Stimulated activated CD8-positive, alpha-beta memory T cell treated with anti-CD3 and anti-CD28 coated beads, Interleukin-15, amount 100 ng/mL, for 48 hours (primary cell): ENCODE measurements at regions not wholly inside any gene's neighbourhood (a gene's known extent, or its start where the extent isn't known, plus 50 kb on each side); places are given as distances from the start of the nearest gene placed in this dataset.
"Not testable (repeated sequence)": the region's sequence is repeated elsewhere in the genome, so short reads cannot be mapped to it uniquely, and the experiment has no call there.

ENCODE experiments used
- DNase-seq, 2 donors: peaks; one replicate each; pipeline ENCODE4 v3.0.0-alpha.2; 2020; ENCODE audit warnings: low read depth in 2 of 2

GRCh38 chr2:187783446-187783845, 229.2 kb upstream of the TFPI start:
- no peak for DNase-seq

DNA sequence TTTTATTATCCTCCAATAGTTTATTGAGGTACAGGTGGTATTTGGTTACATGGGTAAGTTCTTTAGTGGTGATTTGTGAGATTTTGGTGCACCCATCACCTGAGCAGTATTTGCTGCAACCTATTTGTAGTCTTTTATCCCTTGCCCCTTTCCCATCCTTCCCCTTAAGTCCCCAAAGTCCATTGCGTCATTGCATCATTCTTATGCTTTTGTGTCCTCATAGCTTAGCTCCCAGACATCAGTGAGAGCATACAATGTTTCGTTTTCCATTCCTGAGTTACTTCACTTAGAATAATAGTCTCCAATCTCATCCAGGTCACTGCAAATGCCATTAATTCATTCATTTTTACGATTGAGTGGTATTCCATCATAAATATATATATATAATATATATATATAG, 229.9 kb upstream of the TFPI start:
- DNase-seq: not testable (repeated sequence)

DNA sequence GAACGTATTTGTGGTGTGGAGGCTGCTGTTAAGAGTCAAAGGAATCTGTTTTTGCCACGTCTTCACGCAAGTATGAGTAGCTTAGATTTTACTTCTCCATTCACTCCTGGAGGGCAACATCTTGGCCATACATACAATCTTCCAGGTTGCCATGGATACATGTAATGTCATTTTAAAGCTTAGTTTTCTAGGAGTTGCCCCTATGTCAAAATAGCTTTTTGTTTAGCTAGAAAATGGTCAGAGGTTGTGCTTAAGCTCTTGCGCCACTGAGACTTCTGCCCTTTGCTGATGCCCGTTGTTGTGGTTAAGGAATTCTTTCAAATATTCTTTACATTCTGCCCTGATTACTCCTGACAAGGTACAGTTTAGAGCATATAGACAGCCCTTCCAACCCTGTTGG, 245.4 kb upstream of the TFPI start:
- no peak for DNase-seq

GRCh38 chr2:187803816-187804215, 249.6 kb upstream of the TFPI start:
- no peak for DNase-seq

DNA sequence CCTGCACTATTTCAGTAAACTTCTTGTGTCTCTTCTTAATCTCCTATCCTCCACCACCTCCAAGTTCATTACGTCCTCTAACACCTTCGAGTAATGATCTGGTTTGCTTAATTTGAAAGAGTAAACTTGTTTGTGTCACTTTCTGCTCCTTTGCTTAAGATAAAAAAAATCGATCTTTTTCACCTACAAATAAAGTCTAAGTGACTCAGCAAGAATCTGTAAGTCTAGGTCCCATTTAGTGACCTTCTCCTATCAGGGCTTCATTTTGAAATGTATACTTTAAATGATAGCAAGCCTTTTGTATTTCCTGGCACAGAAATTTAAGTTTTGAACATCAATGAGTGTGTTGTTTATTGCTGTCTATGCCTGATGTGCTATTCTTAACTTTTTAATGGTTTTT, 260.9 kb upstream of the TFPI start:
- no peak for DNase-seq

GRCh38 chr2:187819624-187820023, 265.4 kb upstream of the TFPI start:
- DNase-seq: no peak

DNA sequence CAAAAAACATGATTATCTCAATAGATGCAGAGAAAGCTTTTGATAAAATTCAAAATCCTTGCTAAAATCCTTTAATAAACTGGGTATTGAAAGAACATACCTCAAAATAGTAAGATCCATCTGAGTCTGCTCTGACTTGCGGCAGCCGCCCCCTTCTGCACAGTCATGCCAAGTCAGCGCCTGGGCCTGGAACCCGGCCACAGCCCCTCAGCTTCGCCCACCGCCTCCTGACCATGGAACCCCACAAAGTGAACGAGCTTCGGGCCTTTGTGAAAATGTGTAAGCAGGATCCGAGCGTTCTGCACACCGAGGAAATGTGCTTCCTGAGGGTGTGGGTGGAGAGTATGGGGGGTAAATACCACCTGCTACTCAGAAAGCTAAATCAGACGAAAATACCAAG, 270.9 kb upstream of the TFPI start:
- DNase-seq: no peak

- DNase-seq: no peak
Observed at GRCh38 chr2:187826023-187826422, 271.8 kb upstream of the TFPI start.

DNA sequence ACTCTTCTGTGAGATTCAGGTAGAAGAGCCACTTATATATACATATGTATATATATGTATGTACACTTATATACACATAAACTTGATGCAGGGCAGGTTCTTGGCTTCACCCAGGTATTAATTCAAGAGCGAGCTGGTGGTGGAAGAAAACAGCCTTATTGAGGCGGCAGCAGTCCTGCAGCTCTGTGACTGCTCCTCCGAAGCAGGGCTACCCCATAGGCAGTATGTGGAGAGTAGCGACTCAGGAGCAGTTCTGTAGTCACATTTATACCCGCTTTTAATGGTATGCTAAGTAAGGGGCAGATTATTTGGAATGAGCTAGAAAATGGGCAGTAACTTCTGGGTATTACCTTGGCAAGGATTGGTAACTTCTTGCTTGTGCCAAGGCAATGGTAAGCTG, 280.6 kb upstream of the TFPI start:
- no peak for DNase-seq

GRCh38 chr2:187838690-187839089, 284.5 kb upstream of the TFPI start:
- no peak for DNase-seq

DNA sequence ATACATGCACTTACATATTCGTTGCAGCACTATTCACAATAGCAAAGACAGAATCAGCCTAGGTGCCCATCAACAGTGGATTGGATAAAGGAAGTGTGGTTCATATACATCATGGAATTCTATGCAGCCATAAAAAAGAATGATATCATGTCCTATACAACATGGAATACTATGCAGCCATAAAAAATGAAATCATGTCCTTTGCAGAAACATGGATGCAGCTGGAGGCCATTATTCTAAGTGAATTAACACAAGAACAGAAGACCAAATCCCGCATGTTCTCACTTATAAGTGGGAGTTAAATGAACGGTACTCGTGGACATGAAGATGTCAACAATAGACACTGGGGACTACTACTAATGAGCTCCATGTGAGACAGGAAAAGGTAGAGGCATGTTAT, 288.1 kb upstream of the TFPI start:
- DNase-seq: no peak

GRCh38 chr2:187842978-187843847, 289.0 kb upstream of the TFPI start:
- DNase-seq: no peak

DNA sequence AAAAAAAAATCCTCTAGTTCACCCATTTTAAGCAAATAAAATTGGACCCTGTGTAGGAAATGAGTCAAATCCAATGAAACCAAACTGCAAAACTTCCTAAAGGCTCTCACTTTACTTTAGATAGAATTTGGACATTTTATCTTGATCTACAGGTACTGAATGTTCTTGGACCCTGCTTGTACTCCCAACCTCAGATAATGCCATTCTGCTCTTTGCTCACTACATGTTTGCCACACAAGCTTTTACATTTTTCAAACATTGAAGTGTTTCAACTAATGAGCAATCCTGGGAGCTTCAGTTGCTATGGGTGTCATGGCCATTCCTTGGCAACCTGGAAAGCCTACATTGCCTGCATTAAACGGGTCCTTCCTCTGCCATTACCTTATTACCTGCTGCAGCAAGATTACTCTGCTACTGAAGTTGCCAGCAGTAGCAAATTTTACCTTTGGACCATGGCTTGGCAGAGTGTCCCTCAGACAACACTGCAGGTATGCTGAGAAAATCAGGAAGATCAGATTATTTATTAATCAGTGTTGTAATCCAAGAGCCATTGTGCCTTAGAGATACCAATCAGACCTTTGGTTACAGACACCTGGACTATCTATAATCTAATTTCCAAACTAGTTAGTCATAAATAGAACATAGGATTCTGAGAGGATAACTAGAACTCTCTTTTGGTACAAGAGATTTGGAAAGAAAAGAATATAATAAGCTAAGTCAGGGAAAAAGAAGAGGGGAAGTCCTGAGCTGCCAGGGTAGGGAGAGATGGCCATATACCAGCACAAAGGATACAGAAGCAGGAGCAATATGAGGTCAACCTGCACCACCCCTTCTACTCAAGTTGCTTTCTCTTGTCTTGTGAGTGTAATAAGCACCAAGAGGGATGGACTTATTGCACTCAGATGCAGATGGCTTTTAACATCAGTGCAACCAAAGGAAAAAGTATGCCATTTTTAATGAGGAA, 293.3 kb upstream of the TFPI start:
- no peak for DNase-seq

DNA sequence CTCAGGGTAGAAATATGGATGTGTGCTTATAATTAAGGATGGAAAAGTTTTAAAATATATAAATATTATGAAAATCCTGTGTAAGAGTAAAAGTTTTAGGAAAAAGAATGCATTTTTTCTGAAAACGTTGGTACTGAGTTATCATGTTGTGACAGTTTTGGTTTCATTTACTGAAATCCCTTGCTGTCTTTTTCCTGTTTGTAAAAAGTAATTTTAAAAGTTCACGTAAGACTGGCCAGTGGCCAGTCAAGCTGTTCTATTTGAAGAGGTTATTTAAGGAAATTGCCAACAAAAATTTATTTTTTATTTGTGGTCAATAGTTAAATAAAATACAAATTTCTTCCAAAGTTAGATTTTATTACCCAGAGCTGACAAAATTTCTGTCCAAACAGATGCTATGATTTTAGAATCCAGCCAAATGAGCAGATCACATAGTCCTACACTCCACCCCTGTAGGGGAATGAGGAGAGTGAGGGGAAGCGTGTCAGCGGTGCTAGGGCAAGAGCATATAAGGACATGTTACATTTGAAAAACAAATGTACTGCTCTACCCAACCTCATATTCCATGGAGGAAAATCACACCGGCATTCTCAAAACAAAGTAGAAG, 297.8 kb upstream of the TFPI start:
- DNase-seq: no peak

- DNase-seq: no peak
Observed at GRCh38 chr2:187853381-187853791, 299.2 kb upstream of the TFPI start.

DNA sequence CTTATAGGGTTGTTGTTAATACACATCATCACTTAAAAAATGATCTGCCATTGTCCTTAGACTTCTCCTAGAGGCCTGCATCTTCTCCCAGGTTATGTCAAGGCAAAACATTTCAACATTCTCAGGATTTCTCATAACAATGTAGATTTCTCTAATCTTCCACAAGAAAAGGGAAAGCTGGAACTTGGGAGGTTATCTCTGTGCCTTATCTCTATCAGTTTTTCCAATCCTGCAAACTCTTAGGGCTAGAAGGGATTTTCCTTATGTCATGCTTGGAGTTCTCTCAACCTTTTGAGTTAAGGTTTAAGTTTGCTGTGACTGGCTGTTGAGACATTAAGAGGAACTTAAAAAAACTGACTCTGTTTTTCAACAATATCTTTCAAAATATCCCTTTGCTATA, 300.6 kb upstream of the TFPI start:
- DNase-seq: no peak

DNA sequence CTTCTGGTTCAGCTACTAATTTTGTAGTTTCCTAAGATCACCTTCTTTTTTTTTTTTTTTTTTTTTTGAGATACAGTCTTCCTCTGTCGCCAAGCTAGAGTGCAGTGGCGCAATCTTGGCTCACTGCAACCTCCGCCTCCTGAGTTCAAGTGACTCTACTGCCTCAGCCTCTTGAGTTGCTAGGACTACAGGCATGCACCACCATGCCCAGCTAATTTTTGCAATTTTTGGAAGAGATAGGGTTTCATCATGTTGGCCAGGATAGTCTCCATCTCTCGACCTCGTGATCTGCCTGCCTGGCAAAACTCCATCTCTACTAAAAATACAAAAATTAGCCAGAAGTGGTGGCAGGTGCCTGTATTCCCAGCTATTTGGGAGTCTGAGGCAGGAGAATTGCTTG, 301.5 kb upstream of the TFPI start:
- DNase-seq: no peak

DNA sequence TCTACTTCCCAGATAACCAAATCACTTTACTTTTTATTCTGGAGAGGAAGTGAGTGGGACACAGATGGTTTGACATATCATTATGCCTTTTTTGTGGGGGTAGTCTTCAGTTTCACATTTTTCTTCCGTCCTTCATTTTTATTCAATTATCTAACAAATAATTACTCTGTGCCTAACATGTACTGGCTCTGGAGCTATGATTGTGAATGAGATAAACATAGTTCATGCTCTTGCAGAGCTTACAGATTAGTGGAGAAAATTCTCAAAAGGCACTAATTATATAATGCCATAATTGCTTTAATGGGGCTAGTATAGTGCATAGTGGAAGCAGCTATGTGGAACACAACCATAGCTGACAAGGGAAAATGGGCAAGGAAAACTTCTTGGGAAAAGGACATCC, 303.6 kb upstream of the TFPI start:
- DNase-seq: no peak

- DNase-seq: no peak
Observed at GRCh38 chr2:187862715-187863114, 308.5 kb upstream of the TFPI start.

DNA sequence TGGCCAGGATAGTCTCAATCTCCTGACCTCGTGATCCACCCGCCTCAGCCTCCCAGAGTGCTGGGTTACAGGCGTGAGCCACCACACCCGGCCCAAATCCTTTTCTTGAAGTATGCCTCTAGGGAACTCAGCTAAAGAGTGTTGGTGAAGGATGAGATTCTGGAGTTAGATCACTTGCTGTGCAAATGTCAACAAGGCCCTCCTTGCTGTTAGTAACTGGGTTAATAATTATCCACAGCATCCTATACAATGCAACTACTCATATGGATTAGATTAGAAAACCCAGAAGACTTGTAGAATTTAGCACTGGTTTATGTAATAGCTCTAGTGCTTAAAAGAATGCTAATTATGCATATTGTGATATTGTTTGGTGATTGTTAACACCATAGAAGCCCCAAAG, 310.8 kb upstream of the TFPI start:
- no peak for DNase-seq

DNA sequence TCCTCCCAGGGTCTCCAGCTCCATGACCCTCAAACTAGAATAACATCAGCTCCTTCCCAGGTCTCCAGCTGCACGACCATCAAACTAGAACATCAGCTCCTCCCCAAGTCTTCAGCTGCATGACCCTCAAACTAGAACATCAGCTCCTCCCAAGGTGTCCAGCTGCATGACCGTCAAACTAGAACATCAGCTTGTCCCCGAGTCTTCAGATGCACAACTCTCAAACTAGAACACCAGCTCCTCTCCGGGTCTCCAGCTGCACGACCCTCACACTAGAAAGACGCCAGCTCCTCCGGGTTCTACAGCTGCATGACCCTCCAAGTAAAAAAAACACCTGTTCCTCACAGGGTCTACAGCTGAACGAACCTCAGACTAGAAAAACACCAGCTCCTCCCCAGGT, 312.9 kb upstream of the TFPI start:
- DNase-seq: no peak

GRCh38 chr2:187869195-187869594, 315.0 kb upstream of the TFPI start:
- no peak for DNase-seq
